ENCODE measurements at regions not wholly inside any gene's neighbourhood (a gene's known extent, or its start where the extent isn't known, plus 50 kb on each side); places are given as distances from the start of the nearest gene placed in this dataset.

GRCh38 chr15:47203993-47204392, 513.3 kb upstream of the SEMA6D start:
- no peak for DNase-seq (ENCODE audit: low read depth in 2 of 2)

DNA sequence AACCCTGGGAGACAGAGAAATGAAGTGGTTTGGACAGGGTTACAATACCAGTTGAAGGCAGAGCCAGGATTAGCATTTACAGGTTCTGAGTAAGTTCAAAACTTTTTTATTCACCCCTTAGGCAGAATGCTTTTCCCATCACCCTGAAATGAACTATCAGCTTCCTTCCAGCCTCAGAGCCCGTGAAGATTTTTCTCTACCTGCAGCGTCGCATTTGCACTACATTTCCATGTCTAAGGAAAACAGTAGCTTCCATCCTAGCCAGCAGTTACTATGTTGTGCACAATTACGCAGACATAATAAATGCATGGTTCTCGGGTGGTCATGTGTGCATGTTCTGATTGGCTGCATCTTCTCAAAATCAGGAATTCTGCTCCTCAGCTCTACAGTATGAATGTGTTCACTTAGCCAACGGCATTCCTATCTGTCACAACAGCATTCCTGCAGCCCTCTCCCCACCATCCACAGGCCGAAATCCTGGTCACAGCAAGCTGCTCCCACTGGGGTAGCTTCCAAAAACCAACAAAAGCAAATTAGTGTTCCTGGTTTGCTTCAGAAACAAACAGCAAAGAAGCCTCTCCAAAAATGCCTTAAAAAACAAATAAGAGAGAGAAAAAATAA, 510.8 kb upstream of the SEMA6D start:
- no peak for DNase-seq (ENCODE audit: low read depth in 2 of 2)

- DNase-seq (ENCODE audit: low read depth in 2 of 2): no peak
Observed at GRCh38 chr15:47209591-47209990, 507.7 kb upstream of the SEMA6D start.

GRCh38 chr15:47212222-47213010, 504.9 kb upstream of the SEMA6D start:
- DNase-seq (ENCODE audit: low read depth in 2 of 2): no peak

DNA sequence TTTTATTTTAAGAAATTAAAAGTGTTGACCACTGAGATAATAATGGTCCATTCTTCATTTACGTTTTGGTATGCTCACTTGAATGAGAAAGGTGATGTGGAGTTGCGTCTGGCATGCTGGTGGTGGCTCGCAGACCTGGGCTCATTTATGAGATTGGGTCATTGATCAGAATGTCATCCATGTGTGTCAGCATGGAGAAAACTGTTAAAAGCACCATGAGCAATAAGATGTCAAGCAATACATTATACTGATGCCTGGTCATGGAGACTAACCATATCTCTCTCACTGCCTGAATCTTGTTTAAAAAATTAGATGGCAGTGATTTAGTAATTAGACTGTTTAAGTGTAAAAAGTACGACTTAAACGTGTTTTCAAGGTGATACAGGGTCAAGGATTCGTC, 503.4 kb upstream of the SEMA6D start:
- no peak for DNase-seq (ENCODE audit: low read depth in 2 of 2)

GRCh38 chr15:47218295-47218694, 499.0 kb upstream of the SEMA6D start:
- DNase-seq (ENCODE audit: low read depth in 2 of 2): no peak

DNA sequence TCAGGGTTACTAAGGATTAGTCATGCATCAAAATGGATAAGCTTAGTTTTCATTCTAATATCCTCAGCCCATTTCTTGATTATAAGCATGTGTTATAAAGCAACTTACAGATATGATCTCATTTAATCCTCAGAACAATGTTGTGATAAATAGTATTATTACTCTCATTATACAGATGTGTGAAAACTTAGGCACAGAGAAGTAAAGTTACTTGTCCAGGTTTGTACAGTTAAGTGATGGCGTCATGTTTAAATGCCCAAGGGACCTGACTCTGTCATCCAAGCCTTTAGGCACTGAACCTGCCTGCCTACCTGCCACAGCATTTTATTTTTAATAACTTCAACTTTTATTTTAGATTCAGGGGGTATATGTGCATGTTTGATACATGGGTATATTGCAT, 472.9 kb upstream of the SEMA6D start:
- no peak for DNase-seq (ENCODE audit: low read depth in 2 of 2)

GRCh38 chr15:47246317-47246716, 471.0 kb upstream of the SEMA6D start:
- DNase-seq (ENCODE audit: low read depth in 2 of 2): no peak

DNA sequence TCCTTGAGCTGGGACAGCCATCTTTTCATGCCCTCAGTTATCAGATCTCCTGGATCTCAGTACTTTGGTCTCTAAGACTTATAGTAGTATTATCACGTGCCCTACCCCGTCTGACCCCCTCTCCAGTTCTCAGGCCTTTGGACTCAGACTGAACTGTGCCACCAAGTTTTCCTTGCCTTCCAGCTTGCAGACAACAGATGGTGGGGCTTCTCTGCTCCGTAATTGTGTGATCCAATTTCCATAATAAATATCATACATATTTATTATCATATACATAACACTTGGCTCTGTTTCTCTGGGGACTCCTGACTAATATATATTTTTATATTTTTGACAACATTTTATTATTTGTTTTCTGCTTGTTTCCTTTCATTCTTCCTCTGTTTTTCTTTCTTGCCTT, 458.8 kb upstream of the SEMA6D start:
- DNase-seq (ENCODE audit: low read depth in 2 of 2): no peak

- no peak for DNase-seq (ENCODE audit: low read depth in 2 of 2)
Observed at GRCh38 chr15:47265686-47266085, 451.6 kb upstream of the SEMA6D start.

- DNase-seq (ENCODE audit: low read depth in 2 of 2): no peak
Observed at GRCh38 chr15:47266566-47266965, 450.7 kb upstream of the SEMA6D start.

- DNase-seq (ENCODE audit: low read depth in 2 of 2): no peak
Observed at GRCh38 chr15:47273864-47274263, 443.4 kb upstream of the SEMA6D start.

- DNase-seq (ENCODE audit: low read depth in 2 of 2): no peak
Observed at GRCh38 chr15:47283246-47283645, 434.1 kb upstream of the SEMA6D start.

GRCh38 chr15:47288794-47289193, 428.5 kb upstream of the SEMA6D start:
- DNase-seq (ENCODE audit: low read depth in 2 of 2): no peak

- no peak for DNase-seq (ENCODE audit: low read depth in 2 of 2)
Observed at GRCh38 chr15:47289656-47290055, 427.6 kb upstream of the SEMA6D start.

DNA sequence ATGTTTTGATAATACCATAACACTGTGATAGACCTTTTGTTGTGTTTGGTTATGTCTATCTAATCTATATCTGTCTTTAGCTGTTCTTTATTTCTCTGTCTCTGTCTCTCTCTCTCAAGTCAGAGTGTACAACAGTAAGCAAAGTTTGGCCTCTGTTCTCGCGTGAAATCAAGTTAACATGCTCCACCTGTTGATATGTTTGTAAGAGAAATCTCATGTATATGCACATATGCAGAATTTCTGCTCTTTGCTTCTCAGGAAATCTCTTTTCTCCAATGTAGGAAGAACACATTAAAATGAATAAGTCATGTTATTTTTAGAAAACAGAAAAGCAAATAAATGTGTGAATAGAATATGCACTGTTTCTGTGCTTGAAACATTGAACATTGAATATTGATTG, 425.5 kb upstream of the SEMA6D start:
- DNase-seq (ENCODE audit: low read depth in 2 of 2): no peak

DNA sequence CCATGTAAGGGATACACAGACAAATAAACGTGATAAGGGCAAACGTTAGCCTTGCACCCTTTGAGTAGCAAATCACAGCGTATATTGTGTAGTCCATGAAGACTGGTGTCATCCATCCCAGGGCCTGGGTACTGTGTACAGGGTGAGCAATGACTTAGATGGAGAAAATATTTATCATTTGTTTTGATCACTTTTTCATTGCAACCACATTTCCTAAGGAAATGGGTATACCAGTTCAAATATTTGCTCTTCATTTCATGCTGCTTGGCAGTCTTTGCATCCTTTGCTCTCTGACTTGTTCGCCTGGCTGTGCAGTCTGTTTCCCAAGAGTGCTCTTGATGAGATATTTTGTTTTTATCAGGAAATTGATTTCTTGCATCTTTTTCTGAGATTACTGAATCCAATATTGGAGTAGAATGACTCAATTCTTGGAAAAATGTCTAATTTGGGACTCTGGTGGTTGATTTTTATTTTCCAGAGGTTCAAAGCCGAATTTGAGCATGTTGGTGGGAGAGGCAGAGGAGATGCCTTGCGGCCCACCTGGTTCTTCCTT, 424.6 kb upstream of the SEMA6D start:
- no peak for DNase-seq (ENCODE audit: low read depth in 2 of 2)

- no peak for DNase-seq (ENCODE audit: low read depth in 2 of 2)
Observed at GRCh38 chr15:47293466-47294162, 423.7 kb upstream of the SEMA6D start.

- DNase-seq (ENCODE audit: low read depth in 2 of 2): no peak
Observed at GRCh38 chr15:47294765-47295259, 422.5 kb upstream of the SEMA6D start.

GRCh38 chr15:47296881-47297280, 420.4 kb upstream of the SEMA6D start:
- DNase-seq (ENCODE audit: low read depth in 2 of 2): no peak

GRCh38 chr15:47299846-47300434, 417.4 kb upstream of the SEMA6D start:
- no peak for DNase-seq (ENCODE audit: low read depth in 2 of 2)

GRCh38 chr15:47300596-47300995, 416.7 kb upstream of the SEMA6D start:
- no peak for DNase-seq (ENCODE audit: low read depth in 2 of 2)
